ENCODE measurements at regions not wholly inside any gene's neighbourhood (a gene's known extent, or its start where the extent isn't known, plus 50 kb on each side); places are given as distances from the start of the nearest gene placed in this dataset.

DNA sequence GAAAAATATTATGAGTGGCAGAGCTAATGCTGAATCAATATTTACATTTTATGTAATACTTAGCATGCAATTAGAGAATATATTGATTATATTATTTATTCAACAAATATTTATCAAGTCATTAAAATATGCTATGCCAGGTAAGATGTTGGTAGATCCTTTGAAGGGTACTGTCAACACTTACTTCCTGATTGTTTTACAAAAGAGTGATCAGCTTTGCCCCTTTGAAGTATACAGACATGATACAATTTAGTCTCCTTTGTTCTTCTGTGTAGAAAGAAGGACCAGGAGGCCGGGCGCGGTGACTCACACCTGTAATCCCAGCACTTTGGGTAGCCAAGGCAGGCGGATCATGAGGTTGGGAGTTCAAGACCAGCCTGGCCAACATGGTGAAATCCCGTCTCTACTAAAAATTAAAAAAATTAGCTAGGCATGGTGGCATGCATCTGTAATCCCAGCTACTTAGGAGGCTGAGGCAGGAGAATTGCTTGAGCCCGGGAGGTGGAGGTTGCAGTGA lies 73.9 kb upstream of the IFNG-AS1 start:
- Histone ChIP-seq H3K36me3 (ENCODE audit: insufficient read depth in 1 of 2, low read depth in 1 of 2) (no peaks in the 10 kb centered on the region), H3K27me3 (ENCODE audit: insufficient read depth in 3 of 3, low read length in 2 of 3) (no peaks in the 10 kb centered on the region), H3K4me1 (peaks cover 23% of the 10 kb centered on the region), H3K9me3 (no peaks in the 10 kb centered on the region), H3K4me3 (no peak overlapping the region), H3K27ac (no peak overlapping the region)
- TF ChIP-seq, protein P1, sequence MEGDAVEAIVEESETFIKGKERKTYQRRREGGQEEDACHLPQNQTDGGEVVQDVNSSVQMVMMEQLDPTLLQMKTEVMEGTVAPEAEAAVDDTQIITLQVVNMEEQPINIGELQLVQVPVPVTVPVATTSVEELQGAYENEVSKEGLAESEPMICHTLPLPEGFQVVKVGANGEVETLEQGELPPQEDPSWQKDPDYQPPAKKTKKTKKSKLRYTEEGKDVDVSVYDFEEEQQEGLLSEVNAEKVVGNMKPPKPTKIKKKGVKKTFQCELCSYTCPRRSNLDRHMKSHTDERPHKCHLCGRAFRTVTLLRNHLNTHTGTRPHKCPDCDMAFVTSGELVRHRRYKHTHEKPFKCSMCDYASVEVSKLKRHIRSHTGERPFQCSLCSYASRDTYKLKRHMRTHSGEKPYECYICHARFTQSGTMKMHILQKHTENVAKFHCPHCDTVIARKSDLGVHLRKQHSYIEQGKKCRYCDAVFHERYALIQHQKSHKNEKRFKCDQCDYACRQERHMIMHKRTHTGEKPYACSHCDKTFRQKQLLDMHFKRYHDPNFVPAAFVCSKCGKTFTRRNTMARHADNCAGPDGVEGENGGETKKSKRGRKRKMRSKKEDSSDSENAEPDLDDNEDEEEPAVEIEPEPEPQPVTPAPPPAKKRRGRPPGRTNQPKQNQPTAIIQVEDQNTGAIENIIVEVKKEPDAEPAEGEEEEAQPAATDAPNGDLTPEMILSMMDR (IDR thresholded peaks at IDR 0.05) = no peak
- no peak for ATAC-seq
- 81 to 87% (median 83%) methylated on average over 6 of the region's 6 CpGs for WGBS, 3 donors
- no peak for DNase-seq
- intact Hi-C loops (cut with DNase I) = no loop called here

DNA sequence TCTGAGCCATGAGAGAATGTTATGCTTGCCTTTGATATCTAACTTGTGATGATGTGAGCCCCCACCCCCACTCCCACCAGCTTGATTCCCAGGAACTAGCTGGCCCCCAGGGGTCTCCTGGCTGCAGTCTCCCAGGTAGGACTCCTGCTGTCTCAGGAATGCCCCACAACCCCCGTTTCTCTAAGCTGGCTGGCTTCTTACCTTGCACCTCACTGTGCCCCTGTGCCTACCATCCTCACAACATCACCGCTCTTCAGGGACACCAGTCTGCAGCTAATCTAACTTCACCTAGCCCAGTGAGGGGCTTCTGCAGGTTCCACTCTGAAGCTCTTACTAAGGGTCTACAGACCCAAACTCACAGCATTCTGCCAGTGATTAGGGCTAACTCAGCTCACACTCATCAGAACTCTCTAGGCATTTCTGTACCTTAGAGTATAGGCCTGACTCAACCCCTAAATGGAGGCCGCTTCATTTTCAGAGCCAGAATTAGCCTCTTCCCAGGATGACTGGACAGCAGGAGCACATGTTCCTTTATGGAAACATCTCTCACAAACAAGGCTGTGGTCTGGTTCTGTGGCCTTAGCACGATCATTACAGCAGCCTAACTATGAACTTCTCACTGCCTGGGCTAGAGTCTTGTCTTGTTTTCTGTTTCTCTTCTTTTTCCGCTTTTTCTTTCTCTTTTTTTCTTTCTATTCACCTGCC lies 72.8 kb upstream of the IFNG-AS1 start:
- Histone ChIP-seq H3K27ac (no peak overlapping the region), H3K36me3 (ENCODE audit: insufficient read depth in 1 of 2, low read depth in 1 of 2) (no peaks in the 10 kb centered on the region), H3K9me3 (no peaks in the 10 kb centered on the region), H3K4me1 (peaks cover 20% of the 10 kb centered on the region), H3K27me3 (ENCODE audit: insufficient read depth in 3 of 3, low read length in 2 of 3) (no peaks in the 10 kb centered on the region), H3K4me3 (no peak overlapping the region)
- intact Hi-C loops (cut with DNase I) = no loop called here
- DNase-seq (no peak), ATAC-seq (peak; percentile 35 to 78 (median 61))
- TF ChIP-seq, protein P1 (IDR thresholded peaks at IDR 0.05) = no peak
- 87 to 89% (median 88%) methylated on average over 5 of the region's 5 CpGs for WGBS, 3 donors

DNA sequence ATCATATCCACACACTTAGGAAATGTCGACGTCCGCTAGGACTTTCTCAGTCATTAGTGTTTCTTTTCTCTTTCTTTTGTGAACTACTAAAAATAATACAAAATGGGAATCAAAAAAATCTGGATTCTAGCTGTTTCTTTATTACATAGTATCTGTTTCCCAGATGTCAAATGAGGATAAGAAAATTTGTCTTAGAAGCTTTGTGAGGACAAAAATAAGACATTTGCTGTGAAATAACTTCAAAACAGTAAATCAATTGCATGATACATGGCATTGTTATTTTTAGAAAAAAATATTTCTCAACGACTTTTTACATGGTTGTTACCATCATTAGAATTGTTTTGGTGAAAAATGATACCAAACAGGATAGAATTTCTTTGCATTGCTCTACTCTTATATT lies 71.4 kb upstream of the IFNG-AS1 start:
- DNase-seq (no peak), ATAC-seq (no peak)
- Histone ChIP-seq H3K9me3 (no peaks in the 10 kb centered on the region), H3K36me3 (ENCODE audit: insufficient read depth in 1 of 2, low read depth in 1 of 2) (no peaks in the 10 kb centered on the region), H3K4me1 (peaks cover 13% of the 10 kb centered on the region), H3K4me3 (no peak overlapping the region), H3K27ac (no peak overlapping the region), H3K27me3 (ENCODE audit: insufficient read depth in 3 of 3, low read length in 2 of 3) (no peaks in the 10 kb centered on the region)
- intact Hi-C loops (cut with DNase I) = no loop called here
- WGBS, 3 donors = 47 to 65% (median 48%) methylated on average over 4 of the region's 4 CpGs
- TF ChIP-seq, protein P1 (IDR thresholded peaks at IDR 0.05) = no peak

DNA sequence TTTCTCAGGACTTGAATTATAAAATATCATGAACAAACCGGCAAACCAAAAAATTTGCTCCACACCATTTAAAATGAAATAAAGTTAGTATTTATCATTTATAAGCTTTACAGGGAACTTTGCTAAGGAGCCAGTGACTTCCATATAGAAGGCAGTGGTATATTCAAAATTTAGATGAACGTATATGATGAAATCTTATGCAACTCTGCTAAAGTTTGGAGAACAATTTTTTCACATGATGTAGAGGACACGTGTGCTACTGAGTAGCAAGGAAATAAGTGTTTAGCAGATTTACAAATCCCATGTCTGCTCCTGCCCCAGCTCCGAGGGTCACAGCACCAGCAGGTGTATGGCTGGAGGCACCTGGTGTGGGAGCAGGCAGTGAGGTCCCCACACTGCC lies 70.8 kb upstream of the IFNG-AS1 start:
- intact Hi-C loops (cut with DNase I) = no loop called here
- H3K4me3 ChIP-seq = no peak overlapping the region
- 88 to 94% (median 89%) methylated on average over 4 of the region's 4 CpGs for WGBS, 3 donors
- no peak for DNase-seq
- H3K9me3 ChIP-seq = no peaks in the 10 kb centered on the region
- H3K27me3 ChIP-seq (ENCODE audit: insufficient read depth in 3 of 3, low read length in 2 of 3) = no peaks in the 10 kb centered on the region
- TF ChIP-seq, protein P1 (IDR thresholded peaks at IDR 0.05) = no peak
- H3K4me1 ChIP-seq = peaks cover 13% of the 10 kb centered on the region
- no peaks in the 10 kb centered on the region for H3K36me3 ChIP-seq (ENCODE audit: insufficient read depth in 1 of 2, low read depth in 1 of 2)
- H3K27ac ChIP-seq = no peak overlapping the region
- ATAC-seq = no peak

DNA sequence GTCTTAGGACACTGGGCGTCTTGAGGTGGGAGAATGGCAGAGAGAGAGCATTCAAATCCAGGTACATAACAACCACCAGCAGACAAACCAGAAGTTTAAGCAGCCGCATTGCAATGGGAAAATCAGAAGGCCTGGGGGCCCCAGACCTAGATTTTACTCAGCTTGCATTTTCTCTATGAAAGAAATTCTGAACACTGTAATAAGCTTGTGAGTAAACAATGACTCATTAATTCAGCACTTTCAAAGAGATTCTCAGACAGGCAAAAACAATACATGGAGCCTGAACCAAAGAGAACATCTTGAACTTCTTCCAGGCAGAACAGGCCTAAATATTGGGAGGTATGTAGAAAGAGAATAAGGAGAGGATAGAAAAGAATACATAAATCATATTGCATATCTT lies 69.8 kb upstream of the IFNG-AS1 start:
- intact Hi-C loops (cut with DNase I) = no loop called here
- Histone ChIP-seq H3K9me3 (no peaks in the 10 kb centered on the region), H3K27me3 (ENCODE audit: insufficient read depth in 3 of 3, low read length in 2 of 3) (no peaks in the 10 kb centered on the region), H3K4me3 (no peak overlapping the region), H3K4me1 (peaks cover 13% of the 10 kb centered on the region), H3K27ac (no peak overlapping the region), H3K36me3 (ENCODE audit: insufficient read depth in 1 of 2, low read depth in 1 of 2) (no peaks in the 10 kb centered on the region)
- TF ChIP-seq, protein P1 (IDR thresholded peaks at IDR 0.05) = no peak
- ATAC-seq (no peak), DNase-seq (no peak)
- 91 to 98% (median 93%) methylated on average over 2 of the region's 2 CpGs for WGBS, 3 donors

Measured in psoas muscle (tissue), 7 donors.